ENCODE measurements at regions not wholly inside any gene's neighbourhood (a gene's known extent, or its start where the extent isn't known, plus 50 kb on each side); places are given as distances from the start of the nearest gene placed in this dataset.
"Not testable (repeated sequence)": the region's sequence is repeated elsewhere in the genome, so short reads cannot be mapped to it uniquely, and the experiment has no call there.

DNA sequence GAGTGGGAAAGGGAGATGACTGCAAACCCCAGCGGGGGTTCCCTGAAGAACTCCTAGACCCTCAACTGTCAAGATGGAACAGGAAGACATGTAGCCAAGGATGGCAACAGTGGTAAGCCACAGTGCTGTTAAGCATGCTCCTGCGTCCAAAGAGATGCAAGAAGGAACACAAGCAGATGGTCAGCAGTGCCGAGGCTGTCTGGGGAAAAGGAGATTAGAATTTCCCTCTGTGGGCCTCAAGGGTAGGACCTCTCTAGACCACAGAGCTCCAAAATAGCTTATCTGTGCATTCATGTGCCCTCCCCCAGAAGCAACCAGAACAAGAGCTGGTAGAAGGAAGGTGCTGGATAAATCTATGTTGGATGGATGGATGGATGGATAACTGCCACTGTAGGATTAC, 82.0 kb upstream of the CPEB2 start:
- DNase-seq (ENCODE audit: low spot score): no peak
- TF ChIP-seq, protein P1, sequence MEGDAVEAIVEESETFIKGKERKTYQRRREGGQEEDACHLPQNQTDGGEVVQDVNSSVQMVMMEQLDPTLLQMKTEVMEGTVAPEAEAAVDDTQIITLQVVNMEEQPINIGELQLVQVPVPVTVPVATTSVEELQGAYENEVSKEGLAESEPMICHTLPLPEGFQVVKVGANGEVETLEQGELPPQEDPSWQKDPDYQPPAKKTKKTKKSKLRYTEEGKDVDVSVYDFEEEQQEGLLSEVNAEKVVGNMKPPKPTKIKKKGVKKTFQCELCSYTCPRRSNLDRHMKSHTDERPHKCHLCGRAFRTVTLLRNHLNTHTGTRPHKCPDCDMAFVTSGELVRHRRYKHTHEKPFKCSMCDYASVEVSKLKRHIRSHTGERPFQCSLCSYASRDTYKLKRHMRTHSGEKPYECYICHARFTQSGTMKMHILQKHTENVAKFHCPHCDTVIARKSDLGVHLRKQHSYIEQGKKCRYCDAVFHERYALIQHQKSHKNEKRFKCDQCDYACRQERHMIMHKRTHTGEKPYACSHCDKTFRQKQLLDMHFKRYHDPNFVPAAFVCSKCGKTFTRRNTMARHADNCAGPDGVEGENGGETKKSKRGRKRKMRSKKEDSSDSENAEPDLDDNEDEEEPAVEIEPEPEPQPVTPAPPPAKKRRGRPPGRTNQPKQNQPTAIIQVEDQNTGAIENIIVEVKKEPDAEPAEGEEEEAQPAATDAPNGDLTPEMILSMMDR (IDR thresholded peaks at IDR 0.05; ENCODE audit: extremely low read depth, insufficient read depth, missing control alignments): no peak
- in situ Hi-C loops (cut with MboI; ENCODE audit: low pct_unique_long_range_greater_than_20kb, low sequenced_read_pairs, unreplicated experiment): no loop called here

DNA sequence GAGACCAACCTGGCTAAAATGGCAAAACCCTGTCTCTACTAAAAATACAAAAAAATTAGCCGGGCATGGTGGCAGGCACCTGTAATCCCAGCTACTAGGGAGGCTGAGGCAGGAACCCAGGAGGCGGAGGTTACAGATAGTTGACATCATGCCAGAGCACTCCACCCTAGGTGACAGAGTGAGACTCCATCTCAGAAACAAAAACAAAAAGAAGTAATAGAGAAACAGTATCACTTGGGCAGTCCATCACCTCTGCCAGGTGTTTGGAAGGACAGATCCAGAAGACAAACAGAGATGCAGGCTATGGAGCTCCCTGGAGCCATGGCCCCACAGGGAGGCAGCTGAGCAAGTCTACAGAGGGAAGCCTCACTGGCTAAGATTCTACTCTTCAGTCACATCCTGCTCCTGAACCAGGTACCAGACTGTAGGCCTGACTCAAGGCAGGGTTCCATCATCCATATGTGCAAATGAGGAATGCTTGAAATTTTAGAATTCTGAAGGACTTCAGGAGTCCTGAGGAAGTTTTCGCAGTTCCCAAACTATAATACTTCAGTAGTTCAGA, 81.4 kb upstream of the CPEB2 start:
- no peak for DNase-seq (ENCODE audit: low spot score)
- in situ Hi-C loops (cut with MboI; ENCODE audit: low pct_unique_long_range_greater_than_20kb, low sequenced_read_pairs, unreplicated experiment): no loop called here
- TF ChIP-seq, protein P1 (IDR thresholded peaks at IDR 0.05; ENCODE audit: extremely low read depth, insufficient read depth, missing control alignments): no peak

DNA sequence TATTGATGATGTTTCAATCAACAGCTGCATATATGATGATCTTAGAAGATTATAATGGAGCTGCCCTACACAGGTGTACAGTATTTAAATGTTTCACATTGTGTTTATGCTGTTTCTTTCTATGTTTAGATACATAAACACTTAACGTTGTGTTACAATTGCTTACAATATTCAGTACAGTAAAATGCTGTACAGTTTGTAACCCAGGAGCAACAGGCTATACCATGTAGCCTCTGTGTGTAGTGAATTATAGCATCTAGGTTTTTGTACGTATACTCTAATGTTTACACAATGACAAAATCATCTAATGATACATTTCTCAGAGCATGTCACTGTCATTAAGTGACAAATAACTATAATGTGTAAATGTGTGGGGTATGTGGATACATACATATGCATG, 80.5 kb upstream of the CPEB2 start:
- DNase-seq (ENCODE audit: low spot score); in situ Hi-C loops (cut with MboI; ENCODE audit: low pct_unique_long_range_greater_than_20kb, low sequenced_read_pairs, unreplicated experiment): not testable (repeated sequence)

DNA sequence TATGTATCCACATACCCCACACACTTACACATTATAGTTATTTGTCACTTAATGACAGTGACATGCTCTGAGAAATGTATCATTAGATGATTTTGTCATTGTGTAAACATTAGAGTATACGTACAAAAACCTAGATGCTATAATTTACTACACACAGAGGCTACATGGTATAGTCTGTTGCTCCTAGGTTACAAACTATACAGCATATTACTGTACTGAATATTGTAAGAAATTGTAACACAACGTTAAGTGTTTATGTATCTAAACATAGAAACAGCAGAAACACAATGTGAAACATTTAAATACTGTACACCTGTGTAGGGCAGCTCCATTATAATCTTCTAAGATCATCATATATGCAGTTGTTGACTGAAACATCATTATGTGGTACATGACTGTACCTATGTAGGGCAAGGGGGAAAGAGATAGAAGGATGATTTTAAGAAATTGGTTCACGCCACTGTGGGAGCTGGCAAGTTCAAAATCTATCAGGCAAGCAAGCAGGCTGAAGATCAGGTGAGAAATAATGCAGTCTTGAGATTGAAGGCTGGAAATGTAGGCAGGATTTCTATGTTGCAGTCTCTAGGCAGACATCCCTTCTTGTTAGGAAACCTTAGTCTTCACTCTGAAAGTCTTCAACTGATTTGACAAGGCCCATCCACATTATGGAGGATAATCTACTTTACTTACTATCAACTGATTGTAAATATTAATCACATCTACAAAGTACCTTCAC, 78.0 kb upstream of the CPEB2 start:
- TF ChIP-seq, protein P1 (IDR thresholded peaks at IDR 0.05; ENCODE audit: extremely low read depth, insufficient read depth, missing control alignments): no peak
- no peak for DNase-seq (ENCODE audit: low spot score)
- in situ Hi-C loops (cut with MboI; ENCODE audit: low pct_unique_long_range_greater_than_20kb, low sequenced_read_pairs, unreplicated experiment): no loop called here

DNA sequence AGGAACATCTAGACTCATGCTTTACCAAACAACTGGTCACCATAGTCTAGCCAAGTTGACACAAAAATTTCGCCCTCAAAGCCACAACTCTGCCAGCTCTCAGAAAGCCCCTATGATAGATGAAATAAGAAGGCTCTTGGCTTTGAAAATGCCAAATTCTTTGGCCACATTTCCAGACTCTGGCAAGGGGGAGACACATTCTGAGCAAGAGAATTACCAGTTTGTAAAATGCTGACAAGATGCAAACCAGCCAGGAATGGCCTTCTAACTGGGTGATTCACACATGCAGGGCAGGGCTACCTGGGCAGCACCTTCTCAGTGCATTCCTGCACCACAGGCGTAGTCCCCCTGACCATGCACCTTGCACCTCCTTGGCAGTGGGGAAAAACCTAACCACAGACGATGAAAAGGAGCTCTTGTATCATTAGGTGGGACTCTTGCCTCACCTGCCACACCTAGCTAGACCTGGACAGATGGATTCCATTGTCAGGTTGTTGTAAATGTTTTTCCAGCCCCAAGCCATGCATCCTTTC, 77.4 kb upstream of the CPEB2 start:
- in situ Hi-C loops (cut with MboI; ENCODE audit: low pct_unique_long_range_greater_than_20kb, low sequenced_read_pairs, unreplicated experiment): no loop called here
- TF ChIP-seq, protein P1 (IDR thresholded peaks at IDR 0.05; ENCODE audit: extremely low read depth, insufficient read depth, missing control alignments): no peak
- DNase-seq (ENCODE audit: low spot score): no peak

DNA sequence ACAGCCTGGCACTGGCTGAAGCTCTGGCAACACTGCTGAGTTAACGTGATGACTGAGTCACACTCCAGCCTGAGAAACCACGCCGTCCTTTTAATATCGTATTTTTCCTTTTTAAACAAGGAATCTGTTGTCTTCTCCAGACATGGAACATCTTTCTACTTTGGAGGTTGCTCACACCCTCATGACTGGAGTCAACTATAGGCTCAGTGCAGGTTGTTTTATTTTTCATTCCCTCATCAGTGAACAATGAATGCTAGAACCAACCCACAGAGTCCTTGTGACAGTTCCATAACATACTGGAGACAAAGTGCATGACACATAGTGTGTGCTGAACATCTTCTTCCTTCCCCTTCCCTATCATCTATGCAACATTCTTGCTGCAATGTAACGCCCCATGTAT, 76.8 kb upstream of the CPEB2 start:
- in situ Hi-C loops (cut with MboI; ENCODE audit: low pct_unique_long_range_greater_than_20kb, low sequenced_read_pairs, unreplicated experiment): no loop called here
- TF ChIP-seq, protein P1 (IDR thresholded peaks at IDR 0.05; ENCODE audit: extremely low read depth, insufficient read depth, missing control alignments): no peak
- no peak for DNase-seq (ENCODE audit: low spot score)

DNA sequence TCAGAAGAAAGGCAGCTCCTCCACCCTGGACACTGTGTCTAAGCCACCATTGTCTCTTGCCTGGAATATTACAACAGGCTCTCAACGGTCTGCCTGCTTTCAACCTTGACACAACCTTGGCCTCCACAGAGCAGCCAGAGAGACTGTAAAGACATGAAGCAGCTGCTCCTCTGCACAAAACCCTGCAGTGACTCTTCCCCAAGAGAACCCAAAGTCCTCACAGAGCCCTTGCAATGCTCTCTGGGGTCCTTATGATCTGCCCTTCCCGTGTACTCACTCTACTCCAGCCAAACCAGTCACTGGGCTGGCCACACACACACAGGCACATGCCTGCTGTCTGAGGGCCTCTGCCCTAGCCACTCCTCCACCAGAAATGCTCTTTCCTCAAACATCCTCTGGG, 75.9 kb upstream of the CPEB2 start:
- TF ChIP-seq, protein P1 (IDR thresholded peaks at IDR 0.05; ENCODE audit: extremely low read depth, insufficient read depth, missing control alignments): no peak
- no peak for DNase-seq (ENCODE audit: low spot score)
- in situ Hi-C loops (cut with MboI; ENCODE audit: low pct_unique_long_range_greater_than_20kb, low sequenced_read_pairs, unreplicated experiment): no loop called here
